Naive B cell (primary cell): ENCODE measurements at regions not wholly inside any gene's neighbourhood (a gene's known extent, or its start where the extent isn't known, plus 50 kb on each side); places are given as distances from the start of the nearest gene placed in this dataset.
"Not testable (repeated sequence)": the region's sequence is repeated elsewhere in the genome, so short reads cannot be mapped to it uniquely, and the experiment has no call there.

Experiments used
- ATAC-seq, 2 donors: fragments of 150-1000 bp; cut with Tn5 transposase; 2 replicates each; pipeline ENCODE4 v1.10.0; 2021; ENCODE audit warnings: low read depth in 2 of 2, mild to moderate bottlenecking in 2 of 2, moderate library complexity in 2 of 2
- DNase-seq: peaks from one replicate; pipeline ENCODE4 v3.0.0; 2022
- H3K27ac Mint-ChIP-seq, 6 donors: one replicate each; pipeline ENCODE4 v1.8.0; 2020 to 2022; ENCODE audit warnings: mild to moderate bottlenecking in 6 of 6, mixed read lengths in 6 of 6, moderate library complexity in 5 of 6, inconsistent platforms in 2 of 6
- H3K27me3 Mint-ChIP-seq, 3 donors: one replicate each; pipeline ENCODE4 v1.8.0; 2021 to 2022; ENCODE audit warnings: mixed read lengths in 3 of 3, mild to moderate bottlenecking in 1 of 3
- H3K36me3 Mint-ChIP-seq, 2 donors: one replicate each; pipeline ENCODE4 v1.8.0; 2020 to 2022; ENCODE audit warnings: mixed read lengths in 2 of 2, inconsistent platforms in 1 of 2, mild to moderate bottlenecking in 1 of 2
- H3K4me1 Mint-ChIP-seq, 3 donors: one replicate each; pipeline ENCODE4 v1.8.0; 2020 to 2022; ENCODE audit warnings: mixed read lengths in 3 of 3, inconsistent platforms in 1 of 3, mild to moderate bottlenecking in 1 of 3, moderate library complexity in 1 of 3
- H3K4me3 Mint-ChIP-seq, 8 donors: one replicate each; pipeline ENCODE4 v1.8.0; 2020 to 2022; ENCODE audit warnings: mild to moderate bottlenecking in 8 of 8, mixed read lengths in 8 of 8, moderate library complexity in 8 of 8, inconsistent platforms in 2 of 8
- H3K9me3 Mint-ChIP-seq, 7 donors: one replicate each; pipeline ENCODE4 v1.8.0; 2020 to 2022; ENCODE audit warnings: mixed read lengths in 7 of 7, mild to moderate bottlenecking in 5 of 7, inconsistent platforms in 2 of 7, moderate library complexity in 1 of 7

DNA sequence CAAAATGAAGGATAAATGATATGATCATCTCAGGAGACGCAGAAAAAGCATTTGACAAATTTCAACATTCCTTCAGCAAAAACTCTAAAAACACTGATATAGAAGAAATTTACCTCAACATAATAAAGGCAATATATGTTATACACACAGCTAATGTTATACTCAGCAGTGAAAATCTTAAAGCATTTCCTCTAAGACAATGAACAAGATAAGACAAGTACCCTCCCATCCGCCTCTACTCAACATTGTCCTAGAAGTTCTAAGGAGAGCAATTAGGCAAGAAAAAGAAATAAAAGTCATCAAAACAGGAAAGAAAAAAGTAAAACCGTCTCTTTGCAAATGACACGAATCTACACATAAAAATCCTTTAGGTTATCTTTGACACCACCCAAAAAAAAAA, 1432.8 kb downstream of the CDH11 start:
- no peaks in the 10 kb centered on the region for H3K36me3 Mint-ChIP-seq
- no peaks in the 10 kb centered on the region for H3K4me1 Mint-ChIP-seq
- H3K4me3 Mint-ChIP-seq, result no peak overlapping the region
- H3K27me3 Mint-ChIP-seq, result no peaks in the 10 kb centered on the region
- peaks cover 4 to 28% (median 6%) of the 10 kb centered on the region in 7 donors for H3K9me3 Mint-ChIP-seq
- H3K27ac Mint-ChIP-seq, result no peak overlapping the region
- DNase-seq (no peak), ATAC-seq (no peak)

DNA sequence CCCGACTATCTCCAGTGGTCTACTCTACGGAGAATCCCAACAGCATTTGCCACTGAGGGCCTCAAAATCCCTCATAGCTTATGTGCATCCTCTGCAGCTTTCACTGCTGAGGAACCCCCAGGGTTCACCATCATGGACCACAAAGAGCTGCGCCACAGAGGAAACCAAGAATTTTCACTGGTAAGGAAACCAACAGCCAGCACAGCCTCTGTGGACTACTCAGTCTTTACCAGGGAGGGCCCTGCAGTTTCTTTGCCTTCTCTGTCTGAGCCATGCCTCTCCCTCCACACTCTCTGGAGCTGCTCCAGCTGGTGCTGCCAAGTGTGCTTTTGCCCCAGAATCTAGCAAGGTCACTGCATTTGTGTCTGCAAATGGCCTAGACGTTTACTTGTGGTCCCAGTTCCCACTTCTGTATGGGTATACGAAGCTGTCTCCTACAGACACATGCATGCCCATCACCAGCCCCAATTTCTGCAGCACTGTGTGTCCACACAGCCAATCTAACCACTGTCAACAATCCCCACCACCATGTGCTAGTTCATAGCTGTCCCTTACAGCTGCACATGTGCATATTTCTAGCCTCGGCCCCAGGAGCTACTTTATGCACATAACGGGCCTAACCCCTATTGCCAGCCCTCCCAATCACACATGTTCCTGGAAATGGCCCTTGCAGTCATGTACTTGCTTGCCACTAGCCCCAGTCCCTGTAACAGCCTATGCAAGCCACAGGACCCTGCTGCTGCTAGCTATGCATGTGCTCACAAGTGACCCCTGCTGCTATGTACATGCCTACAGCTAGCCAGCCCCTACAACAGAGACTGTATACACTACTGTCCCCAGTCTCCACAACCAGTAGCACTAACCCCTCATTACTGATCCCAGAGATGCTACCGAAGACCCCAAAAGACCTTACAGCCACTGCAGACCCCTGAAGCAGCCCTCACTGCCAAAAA, 1437.4 kb downstream of the CDH11 start:
- H3K4me3 Mint-ChIP-seq, result no peak overlapping the region

DNA sequence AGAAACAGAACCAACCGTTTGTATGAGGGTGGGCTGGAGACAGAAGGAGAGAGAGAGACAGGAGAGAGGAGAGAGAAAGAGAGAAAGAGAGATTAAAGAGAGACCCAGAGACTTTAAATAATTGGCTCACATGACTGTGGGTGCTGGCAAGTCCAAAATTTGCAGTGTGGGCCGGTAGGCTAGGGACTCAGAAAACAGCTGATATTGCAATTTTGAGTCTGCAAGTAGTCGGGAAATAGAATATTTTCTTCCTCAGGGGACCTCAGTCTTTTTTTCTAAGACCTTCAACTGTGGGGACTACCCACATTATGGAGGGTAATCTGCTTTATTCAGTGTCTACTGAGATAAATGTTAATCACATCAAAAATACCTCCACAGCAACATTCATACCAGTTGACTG, 1439.0 kb downstream of the CDH11 start:
- Mint-ChIP-seq H3K27me3 (no peaks in the 10 kb centered on the region), H3K27ac (no peak overlapping the region), H3K4me1 (no peaks in the 10 kb centered on the region), H3K36me3 (no peaks in the 10 kb centered on the region), H3K9me3 (peaks cover 0 to 22% (median 4%) of the 10 kb centered on the region in 7 donors), H3K4me3 (no peak overlapping the region)
- ATAC-seq (no peak), DNase-seq (no peak)

More for the DNA sequence above, 1437.4 kb downstream of the CDH11 start:
- H3K36me3 Mint-ChIP-seq, result no peaks in the 10 kb centered on the region
- ATAC-seq, result no peak
- no peak for DNase-seq
- H3K27me3 Mint-ChIP-seq, result no peaks in the 10 kb centered on the region
- no peaks in the 10 kb centered on the region for H3K4me1 Mint-ChIP-seq
- peaks cover 0 to 18% (median 5%) of the 10 kb centered on the region in 7 donors for H3K9me3 Mint-ChIP-seq
- no peak overlapping the region for H3K27ac Mint-ChIP-seq

DNA sequence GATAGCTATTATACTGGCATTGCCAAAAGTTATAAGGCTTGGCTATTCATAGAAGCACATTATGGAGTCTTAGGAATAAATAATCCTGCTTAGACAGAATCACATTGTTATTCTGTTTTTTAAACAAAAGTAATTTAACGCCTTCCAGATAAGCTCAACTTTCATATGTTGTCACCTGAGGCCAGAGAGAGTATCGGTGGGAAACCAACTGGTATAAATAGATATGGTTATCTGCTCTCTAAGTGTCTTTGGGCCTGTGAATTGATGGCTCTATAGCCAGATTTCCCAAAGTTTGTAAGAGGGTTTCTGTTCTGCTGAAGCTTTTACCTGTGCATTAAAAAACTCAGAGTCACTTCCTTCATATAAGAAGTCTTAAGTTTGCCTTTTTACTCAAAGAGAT, 1449.4 kb downstream of the CDH11 start:
- ATAC-seq, result no peak

DNA sequence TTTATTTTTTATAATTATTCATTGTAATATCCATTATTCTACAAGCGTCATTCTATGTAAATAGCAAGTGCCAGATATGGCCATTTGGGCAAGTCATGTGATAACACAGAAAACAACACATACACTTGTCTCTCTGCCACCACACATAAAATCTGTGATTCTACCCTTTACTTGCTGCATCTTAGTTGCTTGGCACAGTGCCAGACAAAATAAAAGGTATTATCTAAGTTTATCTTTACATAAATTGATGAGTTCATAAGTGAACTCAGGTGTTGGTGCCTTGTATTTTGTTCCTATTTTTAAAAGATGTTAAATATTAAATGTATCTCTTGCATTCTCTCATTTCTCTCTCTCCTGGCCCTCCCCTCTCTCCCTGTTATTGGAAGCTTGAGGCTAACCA, 1458.7 kb downstream of the CDH11 start:
- Mint-ChIP-seq H3K36me3 (no peaks in the 10 kb centered on the region), H3K27me3 (no peaks in the 10 kb centered on the region), H3K27ac (no peak overlapping the region), H3K4me1 (no peaks in the 10 kb centered on the region), H3K9me3 (peaks cover 0 to 13% (median 4%) of the 10 kb centered on the region in 7 donors), H3K4me3 (no peak overlapping the region)
- DNase-seq (no peak), ATAC-seq (no peak)

More for the DNA sequence above, 1449.4 kb downstream of the CDH11 start:
- DNase-seq, result no peak
- no peaks in the 10 kb centered on the region for H3K27me3 Mint-ChIP-seq
- peaks cover 0 to 9% (median 4%) of the 10 kb centered on the region in 7 donors for H3K9me3 Mint-ChIP-seq
- no peak overlapping the region for H3K27ac Mint-ChIP-seq
- no peaks in the 10 kb centered on the region for H3K4me1 Mint-ChIP-seq
- H3K36me3 Mint-ChIP-seq, result no peaks in the 10 kb centered on the region
- H3K4me3 Mint-ChIP-seq, result no peak overlapping the region

DNA sequence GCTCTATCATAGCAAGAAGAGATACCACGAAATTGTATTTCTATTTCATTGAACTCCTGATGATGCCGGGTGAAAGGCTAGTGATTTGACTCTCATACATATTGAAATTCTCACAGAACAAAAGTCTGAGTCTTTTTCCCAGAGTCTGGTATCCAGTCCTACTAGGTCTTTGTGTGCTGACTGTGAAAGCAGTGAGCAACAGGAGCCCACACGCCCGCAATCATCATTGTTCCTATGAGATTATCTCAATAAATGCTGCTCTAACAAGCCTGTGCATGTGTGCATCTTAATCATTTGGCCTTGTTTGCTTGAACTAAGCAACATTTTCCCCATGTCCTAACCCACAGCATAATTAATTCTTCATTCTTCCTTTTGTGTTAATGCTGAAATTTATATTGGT, 1466.0 kb downstream of the CDH11 start:
- no peaks in the 10 kb centered on the region for H3K36me3 Mint-ChIP-seq
- DNase-seq, result no peak
- no peak overlapping the region for H3K4me3 Mint-ChIP-seq
- no peak overlapping the region for H3K27ac Mint-ChIP-seq
- H3K27me3 Mint-ChIP-seq, result no peaks in the 10 kb centered on the region
- no peak for ATAC-seq
- peaks cover 0 to 7% (median 2%) of the 10 kb centered on the region in 7 donors for H3K9me3 Mint-ChIP-seq
- no peaks in the 10 kb centered on the region for H3K4me1 Mint-ChIP-seq

DNA sequence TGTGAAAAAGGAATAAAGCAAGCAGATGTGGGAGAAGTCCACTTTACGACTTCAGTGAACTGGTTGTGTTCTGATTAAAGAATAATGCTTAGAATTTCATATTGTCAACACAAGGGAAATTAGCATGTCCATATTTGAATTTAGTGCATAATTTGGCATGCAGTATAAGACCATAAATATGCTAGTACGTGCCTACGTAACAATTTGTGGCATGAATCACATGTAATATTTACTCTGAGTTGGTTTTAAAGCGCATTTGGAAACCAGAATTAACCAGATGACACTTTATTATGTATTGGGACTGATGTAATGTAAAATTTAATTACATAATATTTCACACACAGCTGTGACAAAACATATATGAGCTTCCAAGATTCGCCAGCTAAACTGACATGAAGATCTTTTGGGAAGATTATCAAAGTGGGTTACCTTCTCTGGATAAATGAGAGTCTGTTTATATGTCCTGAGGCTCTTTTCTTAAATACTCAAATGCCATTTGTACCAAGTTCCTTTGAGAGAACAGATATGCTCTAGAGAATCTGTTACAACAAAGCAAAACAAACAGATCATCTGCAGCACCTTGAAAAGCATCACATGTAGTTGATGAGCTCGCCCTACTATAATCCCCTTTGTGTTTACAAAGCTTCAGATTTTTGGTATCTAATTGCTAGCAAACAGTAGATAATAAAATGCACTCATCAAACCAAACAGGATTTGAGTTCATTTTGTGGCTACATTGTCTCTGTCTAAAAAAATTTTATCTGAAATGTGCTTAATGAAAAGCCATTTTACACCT, 1468.6 kb downstream of the CDH11 start:
- Mint-ChIP-seq H3K4me3 (no peak overlapping the region), H3K27ac (no peak overlapping the region)

DNA sequence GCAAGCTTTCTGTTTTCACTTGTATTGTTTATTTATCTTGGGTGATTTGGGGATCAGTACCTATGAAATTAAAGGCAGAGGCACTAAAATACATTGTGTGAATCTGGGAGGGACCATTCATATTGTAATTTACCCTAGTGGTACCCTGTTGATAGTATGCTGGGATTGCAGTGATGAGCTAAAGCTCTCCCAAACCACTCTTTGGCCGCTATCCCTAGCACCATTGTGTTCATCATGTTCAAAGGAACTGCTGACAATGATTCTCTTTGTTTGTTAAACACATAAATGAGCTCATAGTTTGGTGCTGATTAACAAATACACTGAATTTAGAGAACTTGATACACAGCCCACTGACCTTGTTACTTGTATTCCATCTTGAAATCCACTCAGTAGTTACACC, 1469.8 kb downstream of the CDH11 start:
- ATAC-seq (no peak), DNase-seq (no peak)
- Mint-ChIP-seq H3K27ac (no peak overlapping the region), H3K4me1 (no peaks in the 10 kb centered on the region), H3K27me3 (no peaks in the 10 kb centered on the region), H3K36me3 (no peaks in the 10 kb centered on the region), H3K9me3 (peaks cover 0 to 5% (median 2%) of the 10 kb centered on the region in 7 donors), H3K4me3 (no peak overlapping the region)

More for the DNA sequence above, 1468.6 kb downstream of the CDH11 start:
- Mint-ChIP-seq H3K4me1 (no peaks in the 10 kb centered on the region), H3K36me3 (no peaks in the 10 kb centered on the region), H3K27me3 (no peaks in the 10 kb centered on the region), H3K9me3 (peaks cover 0 to 6% (median 1%) of the 10 kb centered on the region in 7 donors)
- DNase-seq (no peak), ATAC-seq (no peak)

DNA sequence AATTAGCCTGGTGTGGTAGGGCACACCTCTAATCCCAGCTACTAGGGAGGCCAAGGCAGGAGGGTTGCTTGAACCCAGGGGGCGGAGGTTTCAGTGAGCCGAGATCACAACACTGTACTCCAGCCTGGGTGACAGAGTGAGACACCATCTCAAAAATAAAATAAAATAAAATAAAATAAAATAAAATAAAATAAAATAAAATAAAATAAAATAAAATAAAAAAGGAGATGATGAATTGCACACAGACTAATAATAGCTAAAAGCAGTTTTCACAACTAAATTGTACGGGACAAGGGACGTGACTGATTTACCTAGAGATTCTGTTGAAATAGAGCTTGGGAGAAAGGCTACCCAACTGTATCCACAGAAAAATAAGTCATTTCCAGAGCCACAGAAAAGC, 1471.3 kb downstream of the CDH11 start:
- Mint-ChIP-seq H3K9me3 (peaks cover 0 to 11% (median 2%) of the 10 kb centered on the region in 7 donors), H3K27me3 (no peaks in the 10 kb centered on the region), H3K27ac (no peak overlapping the region), H3K4me3 (no peak overlapping the region), H3K4me1 (no peaks in the 10 kb centered on the region), H3K36me3 (no peaks in the 10 kb centered on the region)
- DNase-seq (no peak), ATAC-seq (no peak)

DNA sequence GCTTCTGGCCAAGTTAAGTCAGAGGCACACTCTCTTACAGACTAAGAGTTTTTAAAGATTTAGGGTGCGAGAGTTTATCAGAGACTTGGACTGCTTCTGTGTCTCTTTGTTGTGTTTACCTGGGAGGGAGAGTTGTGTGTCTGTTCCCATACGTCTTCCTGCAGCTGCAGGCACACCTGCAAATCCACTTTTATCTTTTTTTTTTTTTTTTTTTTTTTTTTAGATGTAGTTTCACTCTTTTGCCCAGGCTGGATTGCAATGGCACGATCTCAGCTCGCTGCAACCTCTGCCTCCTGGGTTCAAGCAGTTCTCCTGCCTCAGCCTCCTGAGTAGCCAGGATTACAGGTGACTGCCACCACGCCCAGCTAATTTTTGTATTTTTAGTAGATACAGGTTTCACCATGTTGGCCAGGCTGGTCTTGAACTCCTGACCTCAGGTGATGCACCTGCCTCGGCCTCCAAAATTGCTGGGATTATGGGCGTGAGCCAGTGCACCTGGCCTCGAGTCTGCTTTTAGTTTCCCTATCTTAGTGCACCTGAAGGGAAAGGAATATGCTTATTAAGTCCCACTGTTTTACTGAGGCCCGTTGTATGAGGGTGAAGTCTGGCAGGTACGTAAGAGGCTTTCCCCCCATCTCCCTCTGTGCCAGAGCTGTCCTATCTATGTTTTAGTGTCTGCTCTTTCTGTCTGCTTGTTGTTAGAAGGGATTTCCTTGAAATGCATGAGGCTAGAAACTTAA, 1488.0 kb downstream of the CDH11 start:
- ATAC-seq, H3K4me3 Mint-ChIP-seq, H3K27me3 Mint-ChIP-seq, H3K27ac Mint-ChIP-seq, H3K36me3 Mint-ChIP-seq, H3K4me1 Mint-ChIP-seq, DNase-seq, H3K9me3 Mint-ChIP-seq: not testable (repeated sequence)

DNA sequence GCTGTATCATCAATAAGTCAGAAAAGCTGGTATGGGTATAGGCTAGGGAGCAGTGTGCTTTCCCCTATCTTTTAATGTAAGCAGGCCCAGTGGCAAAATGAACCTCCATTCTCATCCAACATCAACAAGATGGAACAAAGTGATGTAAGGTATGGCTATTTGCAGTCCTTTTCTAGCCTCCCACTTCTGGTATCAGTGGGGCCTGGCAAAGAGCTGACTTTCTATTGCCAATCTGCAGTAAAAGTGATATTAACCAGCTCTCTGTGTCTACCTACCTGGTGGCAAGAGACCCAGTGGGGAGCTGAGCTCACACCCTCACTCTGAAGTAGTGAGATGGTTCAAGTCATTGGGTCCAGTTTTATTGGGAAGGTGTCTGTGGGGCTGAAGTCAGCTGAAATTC, 1492.6 kb downstream of the CDH11 start:
- Mint-ChIP-seq H3K4me1 (no peaks in the 10 kb centered on the region), H3K27me3 (no peaks in the 10 kb centered on the region), H3K4me3 (no peak overlapping the region), H3K36me3 (no peaks in the 10 kb centered on the region), H3K9me3 (peaks cover 0 to 5% (median 0%) of the 10 kb centered on the region in 7 donors), H3K27ac (no peak overlapping the region)
- DNase-seq (no peak), ATAC-seq (no peak)

DNA sequence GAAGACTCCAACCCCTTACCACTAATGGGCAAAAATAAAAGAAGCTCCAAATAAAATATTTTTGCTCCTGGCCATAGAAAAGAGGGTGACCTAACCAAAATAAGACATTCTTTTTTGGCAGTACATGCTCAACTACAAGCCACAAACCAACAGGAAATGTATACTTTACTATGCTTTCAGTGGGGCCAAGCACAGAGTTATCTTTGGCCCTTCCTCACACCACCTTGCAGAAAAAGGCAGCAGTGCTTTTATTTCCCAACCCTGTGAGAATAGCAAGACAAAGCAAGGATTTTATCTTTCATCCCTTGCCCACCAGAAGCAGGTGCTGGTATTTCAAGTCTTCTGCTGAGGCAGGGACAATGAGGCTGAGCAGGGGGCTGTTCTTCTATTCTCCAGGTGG, 1493.1 kb downstream of the CDH11 start:
- ATAC-seq (no peak), DNase-seq (no peak)
- no peaks in the 10 kb centered on the region for H3K4me1 Mint-ChIP-seq
- peaks cover 0 to 5% (median 0%) of the 10 kb centered on the region in 7 donors for H3K9me3 Mint-ChIP-seq
- no peaks in the 10 kb centered on the region for H3K36me3 Mint-ChIP-seq
- H3K27me3 Mint-ChIP-seq, result no peaks in the 10 kb centered on the region
- no peak overlapping the region for H3K27ac Mint-ChIP-seq
- no peak overlapping the region for H3K4me3 Mint-ChIP-seq

DNA sequence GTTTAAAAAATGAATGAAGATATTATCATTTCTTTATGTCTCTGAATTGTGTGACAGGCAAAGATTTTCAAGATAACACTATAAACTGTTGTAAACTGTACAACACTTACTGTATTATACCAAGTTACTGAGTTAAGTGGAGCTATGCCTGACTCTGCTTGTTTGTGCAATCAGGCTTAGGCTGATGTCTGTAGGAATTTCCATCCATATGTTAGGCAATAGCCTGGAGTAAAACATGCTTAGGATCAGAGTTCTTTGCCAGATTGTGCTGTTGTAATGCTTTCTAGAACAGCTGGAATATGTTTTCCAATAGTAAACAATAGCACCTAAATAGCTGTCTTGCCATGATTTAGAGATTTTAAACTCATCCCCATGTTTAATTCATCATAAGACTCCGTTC, 1496.7 kb downstream of the CDH11 start:
- Mint-ChIP-seq H3K4me3 (no peak overlapping the region), H3K27me3 (no peaks in the 10 kb centered on the region), H3K27ac (no peak overlapping the region), H3K4me1 (no peaks in the 10 kb centered on the region), H3K9me3 (peaks cover 0 to 4% (median 0%) of the 10 kb centered on the region in 7 donors), H3K36me3 (no peaks in the 10 kb centered on the region)
- ATAC-seq (no peak), DNase-seq (no peak)
